B cell (primary cell): ENCODE measurements at regions not wholly inside any gene's neighbourhood (a gene's known extent, or its start where the extent isn't known, plus 50 kb on each side); places are given as distances from the start of the nearest gene placed in this dataset.

Experiments used
- ATAC-seq: fragments of 200-7000 bp; cut with Tn5 transposase; one replicate; pipeline ENCODE4 v1.10.0; 2021; ENCODE audit warnings: low read depth, mild to moderate bottlenecking, moderate number of reproducible peaks, moderate library complexity
- CTCF ChIA-PET: fragments of 350-600 bp; sonication (Branson Sonifier 250); formaldehyde crosslinking; loops from one replicate; lab custom pipeline; 2021; ENCODE audit warnings: antibody characterized with exemption, inconsistent platforms; lab: Charles Lee
- POLR2A ChIA-PET: fragments of 350-600 bp; sonication (Branson Sonifier 250); formaldehyde crosslinking; loops from one replicate; lab custom pipeline; 2021; ENCODE audit warnings: antibody characterized with exemption; lab: Charles Lee
- DNase-seq: peaks from one replicate; pipeline ENCODE4 v3.0.0; 2013
- H2AFZ ChIP-seq: 2 replicates; pipeline ENCODE4 v1.6.1; 2012; ENCODE audit warnings: mild to moderate bottlenecking, low read depth, low read length; ENCODE audit not compliant: insufficient read depth, poor library complexity, severe bottlenecking
- H3K27ac ChIP-seq, 2 donors: 1 replicate in 1 of 2; 2 replicates in 1 of 2; pipeline ENCODE4 v1.5.1; 2012 to 2013; ENCODE audit warnings: low read length in 2 of 2, mild to moderate bottlenecking in 2 of 2, moderate library complexity in 1 of 2
- H3K27me3 ChIP-seq, 4 experiments: fragments of 200-600 bp in 1 of 4; sonication (generic) in 1 of 4; replicated peaks in 1 of 4; 1 replicate in 2 of 4; 2 replicates in 2 of 4; pipeline versions ENCODE4 v1.6.1 to v1.7.0; 2013 to 2016; ENCODE audit warnings: low read length in 3 of 4, mild to moderate bottlenecking in 2 of 4, mixed read lengths in 1 of 4, moderate library complexity in 1 of 4; ENCODE audit not compliant: insufficient read depth in 4 of 4, control insufficient read depth in 3 of 4; ENCODE audit errors: control extremely low read depth in 1 of 4
- H3K36me3 ChIP-seq, 2 experiments: replicated peaks in 1 of 2; 1 replicate in 1 of 2; 2 replicates in 1 of 2; pipeline versions ENCODE4 v1.6.1 to v1.7.1; 2013; ENCODE audit warnings: low read length in 1 of 2; ENCODE audit not compliant: insufficient read depth in 2 of 2, control insufficient read depth in 1 of 2; ENCODE audit errors: control extremely low read depth in 1 of 2, extremely low read depth in 1 of 2
- H3K4me1 ChIP-seq, 2 donors: fragments of 200-600 bp in 1 of 2; sonication (generic) in 1 of 2; 1 replicate in 1 of 2; 2 replicates in 1 of 2; pipeline versions ENCODE4 v1.5.1 to v1.6.1; 2013 to 2017; ENCODE audit warnings: low read length in 2 of 2; ENCODE audit not compliant: control insufficient read depth in 2 of 2, insufficient read depth in 2 of 2
- H3K4me2 ChIP-seq: replicated peaks from 2 replicates; pipeline ENCODE3; 2012; ENCODE audit warnings: mild to moderate bottlenecking, low read depth, low read length; ENCODE audit not compliant: poor library complexity, severe bottlenecking
- H3K4me3 ChIP-seq, 5 experiments: fragments of 200-600 bp in 1 of 5; sonication (generic) in 1 of 5; 1 replicate in 3 of 5; 2 replicates in 2 of 5; pipeline versions ENCODE4 v1.5.1 to v1.7.0; 2011 to 2016; ENCODE audit warnings: low read length in 4 of 5, mild to moderate bottlenecking in 4 of 5, low read depth in 2 of 5, control low read depth in 1 of 5, moderate library complexity in 1 of 5; ENCODE audit not compliant: insufficient read depth in 1 of 5; ENCODE audit errors: control extremely low read depth in 1 of 5, extremely low read depth in 1 of 5
- H3K79me2 ChIP-seq: fragments of 200-600 bp; sonication (generic); one replicate; pipeline ENCODE4 v1.6.0; 2016; ENCODE audit warnings: low read length; ENCODE audit not compliant: control insufficient read depth, insufficient read depth
- H3K9ac ChIP-seq: fragments of 200-600 bp; sonication (generic); 2 replicates; pipeline ENCODE4 v1.6.1; 2017; ENCODE audit warnings: mild to moderate bottlenecking, low read length, moderate library complexity
- H3K9me3 ChIP-seq, 3 donors: one replicate each; pipeline versions ENCODE4 v1.6.1 to v1.7.1; 2013; ENCODE audit warnings: low read length in 2 of 3; ENCODE audit not compliant: control insufficient read depth in 2 of 3, insufficient read depth in 1 of 3; ENCODE audit errors: control extremely low read depth in 1 of 3
- H4K20me1 ChIP-seq: 2 replicates; pipeline ENCODE4 v1.6.0; 2012; ENCODE audit warnings: mild to moderate bottlenecking, low read length; ENCODE audit not compliant: insufficient read depth, control insufficient read depth, poor library complexity, severe bottlenecking
- H3K27ac Mint-ChIP-seq: one replicate; pipeline ENCODE4 v1.8.0; 2021; ENCODE audit warnings: mixed read lengths
- H3K27me3 Mint-ChIP-seq: one replicate; pipeline ENCODE4 v1.8.0; 2021; ENCODE audit warnings: mixed read lengths
- H3K4me1 Mint-ChIP-seq: one replicate; pipeline ENCODE4 v1.8.0; 2021; ENCODE audit warnings: mixed read lengths
- H3K4me3 Mint-ChIP-seq: one replicate; pipeline ENCODE4 v1.8.0; 2021; ENCODE audit warnings: mixed read lengths
- H3K9me3 Mint-ChIP-seq: one replicate; pipeline ENCODE4 v1.8.0; 2022; ENCODE audit warnings: mixed read lengths; ENCODE audit not compliant: insufficient read depth
- CTCF ChIP-seq: fragments of 200-600 bp; IDR thresholded peaks from one replicate; pipeline ENCODE4 v1.8.0; 2022; ENCODE audit warnings: antibody characterized with exemption, mild to moderate bottlenecking
- EZH2 ChIP-seq: IDR thresholded peaks from 2 replicates; pipeline ENCODE4 v1.6.1; 2012; ENCODE audit warnings: borderline replicate concordance, low read depth, mild to moderate bottlenecking, moderate library complexity, low read length; ENCODE audit not compliant: insufficient read depth, poor library complexity, severe bottlenecking
- WGBS: methylation state at CpG from one replicate; pipeline ENCODE4 v1.1.5; 2013; ENCODE audit warnings: missing lambda C conversion rate; ENCODE audit not compliant: insufficient coverage; 5-methylcytosine and 5-hydroxymethylcytosine counted together
- intact Hi-C: fragments of 100-400 bp; cut with micrococcal nuclease; formaldehyde crosslinking; loops from one replicate; pipeline ENCODE4 v1.10.0; 2022

DNA sequence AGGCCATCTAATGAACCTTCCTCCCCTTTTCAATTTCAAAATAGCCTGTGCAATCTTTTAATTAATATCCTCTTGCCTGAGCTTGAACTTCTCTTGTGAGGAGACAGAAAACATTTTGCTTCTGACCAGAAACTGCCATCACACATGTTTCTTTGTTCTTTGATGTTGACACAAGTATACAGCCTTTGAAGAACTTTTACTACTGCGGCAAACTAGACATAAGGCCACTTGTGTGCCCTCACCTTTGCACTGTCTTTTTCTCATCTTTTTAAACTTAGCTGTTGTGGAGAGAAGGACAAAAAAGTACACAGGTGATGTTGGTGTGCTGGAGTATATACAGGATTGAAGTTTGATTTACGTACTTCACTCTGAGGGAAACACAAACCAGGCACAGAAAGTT is 116.3 kb upstream of the C1GALT1C1 start:
- no peak overlapping the region for H3K9ac ChIP-seq
- Mint-ChIP-seq H3K9me3 (no peaks in the 10 kb centered on the region), H3K27me3 (no peaks in the 10 kb centered on the region), H3K27ac (peak overlapping the region; percentile 59), H3K4me3 (no peak overlapping the region), H3K4me1 (peaks cover 54% of the 10 kb centered on the region)
- H3K27me3 ChIP-seq, result no peaks in the 10 kb centered on the region
- DNase-seq (no peak), ATAC-seq (no peak)
- ChIA-PET POLR2A (no interaction called here), CTCF (no interaction called here)
- no peaks in the 10 kb centered on the region for H4K20me1 ChIP-seq
- intact Hi-C loops, result no loop called here
- H3K79me2 ChIP-seq, result no peaks in the 10 kb centered on the region
- no peak overlapping the region for H3K4me2 ChIP-seq
- no peak overlapping the region for H3K4me3 ChIP-seq
- H3K36me3 ChIP-seq, result no peaks in the 10 kb centered on the region
- H3K4me1 ChIP-seq, result peaks cover 32 to 48% of the 10 kb centered on the region in 2 donors
- TF ChIP-seq CTCF, result no peak
- TF ChIP-seq EZH2, result no peak
- no peak overlapping the region for H3K27ac ChIP-seq
- H2AFZ ChIP-seq, result no peak overlapping the region
- no CpG with 5 or more reads among the region's 2 CpGs for WGBS
- peaks cover 0 to 6% (median 0%) of the 10 kb centered on the region in 3 donors for H3K9me3 ChIP-seq

DNA sequence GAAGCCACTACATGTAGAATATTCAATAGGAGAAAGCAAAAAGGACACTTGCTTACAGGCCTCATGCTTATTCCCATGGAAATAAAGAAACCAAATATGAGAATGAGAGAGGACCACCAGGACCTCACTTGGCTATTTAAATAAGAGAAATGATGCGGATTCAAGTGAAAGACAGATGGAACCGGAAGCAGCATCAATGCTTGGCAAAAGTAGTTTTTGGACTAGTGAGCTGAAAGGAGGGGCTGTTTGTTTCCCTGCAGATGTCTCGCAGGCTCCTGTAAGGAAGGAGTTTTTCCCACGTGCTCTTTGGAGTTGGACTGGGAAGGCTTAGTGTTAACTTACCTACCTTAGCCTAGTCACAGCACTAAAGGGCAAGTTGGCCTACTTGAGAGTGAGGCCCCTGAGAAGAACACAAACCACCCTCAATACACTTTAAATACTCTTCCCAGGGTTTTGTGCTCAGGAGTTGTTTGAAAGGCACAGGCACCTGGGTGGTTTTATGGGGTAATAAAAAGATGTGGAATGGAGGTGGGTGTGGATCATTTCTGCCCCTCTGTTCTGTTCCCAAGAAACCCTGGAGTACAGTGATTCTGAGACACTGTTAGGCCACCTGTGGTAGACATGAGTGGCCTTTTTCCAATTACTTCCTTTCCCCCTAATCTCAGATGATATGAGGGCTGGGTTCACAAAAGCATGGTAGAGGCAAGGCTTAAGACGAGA is 113.3 kb upstream of the C1GALT1C1 start:
- Histone ChIP-seq H3K9ac (no peak overlapping the region), H4K20me1 (no peaks in the 10 kb centered on the region), H3K4me1 (peaks cover 2 to 18% of the 10 kb centered on the region in 2 donors), H3K4me2 (no peak overlapping the region), H3K9me3 (peaks cover 0 to 6% (median 0%) of the 10 kb centered on the region in 3 donors), H3K27me3 (no peaks in the 10 kb centered on the region), H3K27ac (no peak overlapping the region), H2AFZ (no peak overlapping the region), H3K36me3 (no peaks in the 10 kb centered on the region), H3K79me2 (no peaks in the 10 kb centered on the region), H3K4me3 (no peak overlapping the region)
- Mint-ChIP-seq H3K9me3 (no peaks in the 10 kb centered on the region), H3K27ac (no peak overlapping the region), H3K4me1 (peaks cover 29% of the 10 kb centered on the region), H3K27me3 (no peaks in the 10 kb centered on the region), H3K4me3 (no peak overlapping the region)
- ChIA-PET CTCF (no interaction called here), POLR2A (no interaction called here)
- intact Hi-C loops, result no loop called here
- ATAC-seq (no peak), DNase-seq (no peak)
- WGBS, result 100% methylated on average over 2 of the region's 5 CpGs
- TF ChIP-seq CTCF (no peak), EZH2 (no peak)
